GM23248 (cell line): ENCODE measurements at regions not wholly inside any gene's neighbourhood (a gene's known extent, or its start where the extent isn't known, plus 50 kb on each side); places are given as distances from the start of the nearest gene placed in this dataset.

Experiments
- DNase-seq: peaks from one replicate; pipeline ENCODE4 v3.0.0-alpha.2; 2015
- H2AFZ ChIP-seq: fragments of 200-600 bp; sonication (generic); 2 replicates; pipeline ENCODE4 v1.6.1; 2016; ENCODE audit warnings: antibody characterized with exemption
- H3F3A ChIP-seq: fragments of 200-600 bp; sonication (generic); 2 replicates; pipeline ENCODE4 v1.6.1; 2016; ENCODE audit warnings: mild to moderate bottlenecking, antibody characterized with exemption, mixed run types; ENCODE audit not compliant: insufficient read depth
- H3K27ac ChIP-seq: fragments of 200-600 bp; sonication (generic); 2 replicates; pipeline ENCODE4 v1.5.1; 2016; ENCODE audit warnings: mild to moderate bottlenecking
- H3K27me3 ChIP-seq: fragments of 200-600 bp; sonication (generic); replicated peaks from 2 replicates; pipeline ENCODE4 v1.6.1; 2016; ENCODE audit warnings: mild to moderate bottlenecking; ENCODE audit not compliant: insufficient read depth
- H3K36me3 ChIP-seq: fragments of 200-600 bp; sonication (generic); 2 replicates; pipeline ENCODE4 v1.6.1; 2016; ENCODE audit warnings: low read depth, mild to moderate bottlenecking
- H3K4me1 ChIP-seq: fragments of 200-600 bp; sonication (generic); 2 replicates; pipeline ENCODE4 v1.6.1; 2016; ENCODE audit warnings: mild to moderate bottlenecking; ENCODE audit not compliant: insufficient read depth
- H3K4me2 ChIP-seq: fragments of 200-600 bp; sonication (generic); one replicate; pipeline ENCODE4 v1.6.1; 2016; ENCODE audit warnings: mild to moderate bottlenecking; ENCODE audit not compliant: unreplicated experiment
- H3K4me3 ChIP-seq: fragments of 200-600 bp; sonication (generic); 2 replicates; pipeline ENCODE4 v1.5.1; 2016; ENCODE audit warnings: mild to moderate bottlenecking
- H3K79me2 ChIP-seq: fragments of 200-600 bp; sonication (generic); 2 replicates; pipeline ENCODE4 v1.6.1; 2016; ENCODE audit warnings: mild to moderate bottlenecking; ENCODE audit not compliant: insufficient read depth
- H3K9ac ChIP-seq: fragments of 200-600 bp; sonication (generic); 2 replicates; pipeline ENCODE4 v1.6.1; 2016; ENCODE audit warnings: mild to moderate bottlenecking
- H3K9me2 ChIP-seq: fragments of 200-600 bp; sonication (generic); 2 replicates; pipeline ENCODE4 v1.6.1; 2016; ENCODE audit warnings: mixed run types, mild to moderate bottlenecking, moderate library complexity; ENCODE audit not compliant: insufficient read depth
- H3K9me3 ChIP-seq: fragments of 200-600 bp; sonication (generic); one replicate; pipeline ENCODE4 v1.6.1; 2017; ENCODE audit warnings: low read depth
- H4K20me1 ChIP-seq: fragments of 200-600 bp; sonication (generic); 2 replicates; pipeline ENCODE4 v1.6.0; 2016; ENCODE audit not compliant: insufficient read depth
- EZH2 ChIP-seq: fragments of 200-600 bp; sonication (generic); IDR thresholded peaks from 2 replicates; pipeline ENCODE4 v1.6.1; 2018; ENCODE audit warnings: antibody characterized with exemption, mild to moderate bottlenecking; ENCODE audit not compliant: insufficient read depth, poor library complexity, severe bottlenecking
- EZH2phosphoT487 ChIP-seq: fragments of 200-600 bp; sonication (generic); IDR thresholded peaks from 2 replicates; pipeline ENCODE4 v1.6.1; 2018; ENCODE audit warnings: antibody characterized with exemption, moderate library complexity, mild to moderate bottlenecking, low read depth; ENCODE audit not compliant: insufficient read depth
- WGBS, 2 experiments: methylation state at CpG; one replicate each; pipeline ENCODE4 v1.1.6; 2015 to 2017; ENCODE audit warnings: low lambda C conversion rate in 2 of 2, low coverage in 1 of 2; ENCODE audit errors: missing lambda C conversion rate in 2 of 2; 5-methylcytosine and 5-hydroxymethylcytosine counted together
- in situ Hi-C: fragments of 300-500 bp; cut with MboI; formaldehyde crosslinking; loops from 2 replicates; pipeline ENCODE4 v1.15.0; 2020

DNA sequence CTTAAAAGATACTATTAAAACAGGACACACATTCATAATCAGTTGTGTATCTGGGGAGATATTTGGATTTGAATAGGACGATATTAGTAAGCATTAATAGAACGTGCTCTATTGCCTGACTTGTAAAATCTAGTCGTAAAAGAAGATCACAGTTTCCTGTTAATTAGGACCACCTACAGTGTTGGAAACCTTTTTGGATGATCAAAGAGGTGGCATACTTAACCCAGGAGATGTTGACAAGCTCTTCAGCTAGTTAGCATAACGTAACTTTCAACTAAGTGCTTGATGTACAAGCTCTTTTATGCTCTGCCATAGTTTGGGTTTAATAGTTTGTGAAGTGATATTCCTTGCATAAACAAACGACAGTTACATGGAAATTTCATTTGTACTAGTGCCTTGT is 293.3 kb upstream of the NR5A2 start:
- no peaks in the 10 kb centered on the region for H4K20me1 ChIP-seq
- no peaks in the 10 kb centered on the region for H3F3A ChIP-seq
- TF ChIP-seq EZH2 (no peak), EZH2phosphoT487 (no peak)
- in situ Hi-C loops = no loop called here
- no peaks in the 10 kb centered on the region for H3K9me3 ChIP-seq
- no peak for DNase-seq
- H3K4me1 ChIP-seq = no peaks in the 10 kb centered on the region
- no peak overlapping the region for H3K4me3 ChIP-seq
- H3K27ac ChIP-seq = no peak overlapping the region
- H2AFZ ChIP-seq = 0 out of 2 replicates have a peak overlapping the region, but pooled peaks have one; percentile 5
- no peak overlapping the region for H3K9ac ChIP-seq
- H3K4me2 ChIP-seq = no peak overlapping the region
- no peaks in the 10 kb centered on the region for H3K36me3 ChIP-seq
- H3K27me3 ChIP-seq = no peaks in the 10 kb centered on the region
- H3K9me2 ChIP-seq = no peaks in the 10 kb centered on the region
- 26 to 30% methylated on average over 5 of the region's 5 CpGs for WGBS, 2 experiments
- H3K79me2 ChIP-seq = no peaks in the 10 kb centered on the region

GRCh38 chr1:199735660-199736059 is 291.9 kb upstream of the NR5A2 start:
- Histone ChIP-seq H3K4me2 (no peak overlapping the region), H3K36me3 (no peaks in the 10 kb centered on the region), H3K9me2 (no peaks in the 10 kb centered on the region), H4K20me1 (no peaks in the 10 kb centered on the region), H3K27ac (no peak overlapping the region), H3K27me3 (no peaks in the 10 kb centered on the region), H3K79me2 (no peaks in the 10 kb centered on the region), H3F3A (no peaks in the 10 kb centered on the region), H3K4me1 (no peaks in the 10 kb centered on the region), H3K9me3 (no peaks in the 10 kb centered on the region), H2AFZ (no peak overlapping the region), H3K9ac (no peak overlapping the region), H3K4me3 (no peak overlapping the region)
- TF ChIP-seq EZH2 (no peak), EZH2phosphoT487 (no peak)
- WGBS, 2 experiments = 65 to 72% methylated on average over 6 of the region's 6 CpGs
- no peak for DNase-seq
- in situ Hi-C loops = no loop called here

- no peaks in the 10 kb centered on the region for H4K20me1 ChIP-seq
- H3K4me3 ChIP-seq = no peak overlapping the region
- no peak overlapping the region for H3K4me2 ChIP-seq
- no peak overlapping the region for H3K9ac ChIP-seq
- no peak overlapping the region for H2AFZ ChIP-seq
- no peaks in the 10 kb centered on the region for H3K27me3 ChIP-seq
- no peaks in the 10 kb centered on the region for H3K9me2 ChIP-seq
- H3K9me3 ChIP-seq = no peaks in the 10 kb centered on the region
- H3F3A ChIP-seq = no peaks in the 10 kb centered on the region
- WGBS, 2 experiments = 19 to 25% methylated on average over 3 of the region's 3 CpGs
- no peak overlapping the region for H3K27ac ChIP-seq
- no peak for DNase-seq
- H3K79me2 ChIP-seq = no peaks in the 10 kb centered on the region
- H3K36me3 ChIP-seq = no peaks in the 10 kb centered on the region
- TF ChIP-seq EZH2 (no peak), EZH2phosphoT487 (no peak)
- in situ Hi-C loops = no loop called here
- H3K4me1 ChIP-seq = no peaks in the 10 kb centered on the region
These were observed 290.9 kb upstream of the NR5A2 start for GRCh38 chr1:199736646-199737045.

GRCh38 chr1:199741586-199741985 is 285.9 kb upstream of the NR5A2 start:
- H3K4me3 ChIP-seq = no peak overlapping the region
- H2AFZ ChIP-seq = no peak overlapping the region
- H3K27ac ChIP-seq = no peak overlapping the region
- H3K9me3 ChIP-seq = no peaks in the 10 kb centered on the region
- H3K36me3 ChIP-seq = no peaks in the 10 kb centered on the region
- peaks cover 3% of the 10 kb centered on the region; the same call in 1 of the 2 replicates for H3F3A ChIP-seq
- no peaks in the 10 kb centered on the region for H3K27me3 ChIP-seq
- in situ Hi-C loops = no loop called here
- peaks cover 12% of the 10 kb centered on the region for H3K4me1 ChIP-seq
- H3K9ac ChIP-seq = no peak overlapping the region
- 81% methylated on average over 7 of the region's 7 CpGs for WGBS, 2 experiments
- DNase-seq = no peak
- no peaks in the 10 kb centered on the region for H3K79me2 ChIP-seq
- H3K4me2 ChIP-seq = no peak overlapping the region
- no peaks in the 10 kb centered on the region for H4K20me1 ChIP-seq
- TF ChIP-seq EZH2phosphoT487 (no peak), EZH2 (no peak)
- no peaks in the 10 kb centered on the region for H3K9me2 ChIP-seq

DNA sequence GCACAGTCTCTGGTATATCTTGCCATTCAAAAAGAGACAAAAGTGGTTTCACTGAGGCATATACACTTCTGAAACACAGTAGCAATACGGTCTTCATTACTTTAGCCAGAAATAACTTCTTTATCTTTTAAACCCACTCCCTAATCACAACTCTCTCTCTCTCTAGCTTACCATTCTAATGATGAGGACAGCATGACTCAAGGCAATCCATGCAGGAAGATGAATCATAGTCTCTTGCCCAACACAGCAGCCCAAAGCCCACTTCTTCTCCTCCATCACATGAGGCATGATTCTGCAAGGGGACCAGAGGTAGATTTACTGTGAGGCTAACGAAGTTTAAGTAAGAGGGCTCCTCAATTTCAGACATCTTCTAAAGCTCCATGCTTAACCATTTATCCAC is 285.0 kb upstream of the NR5A2 start:
- no peaks in the 10 kb centered on the region for H3K27me3 ChIP-seq
- H3K4me3 ChIP-seq = no peak overlapping the region
- no peaks in the 10 kb centered on the region for H3K79me2 ChIP-seq
- H3K9me2 ChIP-seq = no peaks in the 10 kb centered on the region
- H3K27ac ChIP-seq = peak overlapping the region; percentile 18
- H4K20me1 ChIP-seq = no peaks in the 10 kb centered on the region
- peaks cover 3% of the 10 kb centered on the region; the same call in 1 of the 2 replicates for H3F3A ChIP-seq
- no peak overlapping the region for H3K9ac ChIP-seq
- 25 to 28% methylated on average over 2 of the region's 2 CpGs for WGBS, 2 experiments
- H3K4me1 ChIP-seq = peaks cover 12% of the 10 kb centered on the region
- H2AFZ ChIP-seq = no peak overlapping the region
- H3K36me3 ChIP-seq = no peaks in the 10 kb centered on the region
- TF ChIP-seq EZH2 = no peak
- no peak for TF ChIP-seq EZH2phosphoT487
- DNase-seq = peak; percentile 92
- in situ Hi-C loops = no loop called here
- H3K9me3 ChIP-seq = no peaks in the 10 kb centered on the region
- H3K4me2 ChIP-seq = peak overlapping the region; percentile 23
